Heart left ventricle (tissue), 16 donors: ENCODE measurements at regions not wholly inside any gene's neighbourhood (a gene's known extent, or its start where the extent isn't known, plus 50 kb on each side); places are given as distances from the start of the nearest gene placed in this dataset.

Experiments used
- ATAC-seq, 4 donors: fragments of 200-7000 bp; cut with Tn5 transposase; one replicate each; pipeline ENCODE4 v1.9.1; 2020 to 2022; ENCODE audit warnings: moderate library complexity in 4 of 4, mild to moderate bottlenecking in 3 of 4, moderate number of reproducible peaks in 1 of 4
- DNase-seq, 5 donors: peaks; one replicate each; pipeline ENCODE4 v3.0.0-alpha.2; 2020
- H3K27ac ChIP-seq, 12 donors: fragments of 200-600 bp; sonication (generic) in 4 of 12; one replicate each; pipeline versions ENCODE4 v1.5.0 to v1.8.0; 2016 to 2022; ENCODE audit warnings: mild to moderate bottlenecking in 2 of 12
- H3K27me3 ChIP-seq, 9 donors: fragments of 200-600 bp; sonication (generic) in 2 of 9; one replicate each; pipeline versions ENCODE4 v1.5.1 to v1.8.0; 2016 to 2022; ENCODE audit warnings: mild to moderate bottlenecking in 3 of 9
- H3K36me3 ChIP-seq, 9 donors: fragments of 200-600 bp; sonication (generic) in 2 of 9; one replicate each; pipeline versions ENCODE4 v1.5.0 to v1.8.0; 2018 to 2022; ENCODE audit warnings: mild to moderate bottlenecking in 2 of 9
- H3K4me1 ChIP-seq, 12 donors: fragments of 200-600 bp; sonication (generic) in 4 of 12; one replicate each; pipeline versions ENCODE4 v1.5.0 to v1.8.0; 2016 to 2022; ENCODE audit warnings: mild to moderate bottlenecking in 3 of 12
- H3K4me3 ChIP-seq, 12 donors: fragments of 200-600 bp; sonication (generic) in 4 of 12; one replicate each; pipeline versions ENCODE4 v1.5.0 to v1.8.0; 2017 to 2022; ENCODE audit warnings: mild to moderate bottlenecking in 9 of 12, moderate library complexity in 4 of 12
- H3K9me3 ChIP-seq, 12 donors: fragments of 200-600 bp; sonication (generic) in 4 of 12; one replicate each; pipeline versions ENCODE4 v1.5.0 to v1.8.0; 2016 to 2022; ENCODE audit warnings: mild to moderate bottlenecking in 1 of 12
- POLR2A ChIP-seq, 2 donors: fragments of 450-650 bp; IDR thresholded peaks; one replicate each; pipeline ENCODE4 v1.6.1; 2017; ENCODE audit warnings: antibody characterized with exemption in 2 of 2, mild to moderate bottlenecking in 2 of 2, moderate library complexity in 2 of 2
- WGBS, 4 donors: extraction: QIAGEN DNeasy Blood & Tissue Kit in 2 of 4; methylation state at CpG; one replicate each; pipeline versions ENCODE4 v1.1.5 to v1.1.7; 2013 to 2018; 5-methylcytosine and 5-hydroxymethylcytosine counted together
- intact Hi-C, 10 donors: fragments of 100-400 bp; cut with DNase I; formaldehyde crosslinking; loops; one replicate each; pipeline versions ENCODE4 v1.11.1 to v1.14.2; 2022
- TF ChIP-seq, protein P1 (sequence below), 12 donors: fragments of 200-600 bp; sonication (generic) in 4 of 12; IDR thresholded peaks; one replicate each; pipeline versions ENCODE4 v1.5.0 to v1.8.0; 2018 to 2022; ENCODE audit warnings: antibody characterized with exemption in 12 of 12, mild to moderate bottlenecking in 5 of 12
- donor health status: ischemic (EF 13 %, LVEDD 7.1; RV severe dilation, severe dysfunction).
- donor health status: healthy with polysubstance abuse.
- donor health status: DM: no; HTN: yes; CAD: no.
- donor health status: DM: no; HTN: no; CAD: no.
- donor health status: ischemic (EF 25% LVEDD 6.9; RV normal size, moderate dysfunction).
- donor health status: ischemic (EF 25% LVEDD 5.7; RV mildly dilated, moderate dysfunction).
- donor health status: healthy.
- donor health status: DM: yes; HTN: yes; CAD: no.
- donor health status: ischemic (EF 35%, LVEDD 5.7; RV mildly dilated, moderate dysfunction).
- donor health status: nonischemic (EF 11% LVEDD 7.7; RV severe dilation, severe dysfunction).
- donor health status: DM: yes; HTN: yes; CAD: no.
- donor health status: PGD.
- donor health status: ischemic (EF 29% LVEDD 5.4; RV normal size, mild dysfunction).
- donor health status: nonischemic (EF 23%, LVEDD 6.1; RV moderate dilation, normal function).

DNA sequence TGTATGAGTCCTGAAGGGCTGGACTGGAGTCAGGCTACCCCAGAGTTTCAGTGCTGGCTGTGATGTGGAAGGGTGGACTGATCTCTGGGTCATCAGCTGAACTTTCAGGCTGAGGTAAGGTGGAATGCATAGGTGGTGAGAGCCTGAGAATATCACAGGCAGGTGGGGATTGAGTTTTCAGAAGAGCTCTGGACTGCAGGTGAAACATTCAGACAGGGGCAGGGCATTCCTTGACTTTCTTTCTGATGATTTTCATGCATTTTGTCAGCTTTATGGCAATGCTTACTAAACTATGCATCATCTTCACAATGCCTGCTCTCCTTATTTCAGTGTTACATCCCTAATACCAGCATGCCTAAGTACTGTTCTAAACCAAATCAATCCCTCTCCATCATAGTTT lies 755.0 kb downstream of the KCNA4 start:
- H3K27ac ChIP-seq = no peak overlapping the region
- ATAC-seq (no peak), DNase-seq (no peak)
- no peaks in the 10 kb centered on the region for H3K27me3 ChIP-seq
- peaks cover 0 to 8% (median 0%) of the 10 kb centered on the region in 12 donors for H3K9me3 ChIP-seq
- TF ChIP-seq POLR2A (IDR thresholded peaks at IDR 0.05) = no peak
- TF ChIP-seq, protein P1, sequence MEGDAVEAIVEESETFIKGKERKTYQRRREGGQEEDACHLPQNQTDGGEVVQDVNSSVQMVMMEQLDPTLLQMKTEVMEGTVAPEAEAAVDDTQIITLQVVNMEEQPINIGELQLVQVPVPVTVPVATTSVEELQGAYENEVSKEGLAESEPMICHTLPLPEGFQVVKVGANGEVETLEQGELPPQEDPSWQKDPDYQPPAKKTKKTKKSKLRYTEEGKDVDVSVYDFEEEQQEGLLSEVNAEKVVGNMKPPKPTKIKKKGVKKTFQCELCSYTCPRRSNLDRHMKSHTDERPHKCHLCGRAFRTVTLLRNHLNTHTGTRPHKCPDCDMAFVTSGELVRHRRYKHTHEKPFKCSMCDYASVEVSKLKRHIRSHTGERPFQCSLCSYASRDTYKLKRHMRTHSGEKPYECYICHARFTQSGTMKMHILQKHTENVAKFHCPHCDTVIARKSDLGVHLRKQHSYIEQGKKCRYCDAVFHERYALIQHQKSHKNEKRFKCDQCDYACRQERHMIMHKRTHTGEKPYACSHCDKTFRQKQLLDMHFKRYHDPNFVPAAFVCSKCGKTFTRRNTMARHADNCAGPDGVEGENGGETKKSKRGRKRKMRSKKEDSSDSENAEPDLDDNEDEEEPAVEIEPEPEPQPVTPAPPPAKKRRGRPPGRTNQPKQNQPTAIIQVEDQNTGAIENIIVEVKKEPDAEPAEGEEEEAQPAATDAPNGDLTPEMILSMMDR (IDR thresholded peaks at IDR 0.05) = no peak
- intact Hi-C loops = loop anchor here in 1 of 10 donors (2.0 kb wide), 1 partner anchor 49 kb away; no protein-coding TSS in a partner anchor
- H3K4me3 ChIP-seq = no peak overlapping the region
- H3K4me1 ChIP-seq = no peaks in the 10 kb centered on the region
- no peaks in the 10 kb centered on the region for H3K36me3 ChIP-seq

DNA sequence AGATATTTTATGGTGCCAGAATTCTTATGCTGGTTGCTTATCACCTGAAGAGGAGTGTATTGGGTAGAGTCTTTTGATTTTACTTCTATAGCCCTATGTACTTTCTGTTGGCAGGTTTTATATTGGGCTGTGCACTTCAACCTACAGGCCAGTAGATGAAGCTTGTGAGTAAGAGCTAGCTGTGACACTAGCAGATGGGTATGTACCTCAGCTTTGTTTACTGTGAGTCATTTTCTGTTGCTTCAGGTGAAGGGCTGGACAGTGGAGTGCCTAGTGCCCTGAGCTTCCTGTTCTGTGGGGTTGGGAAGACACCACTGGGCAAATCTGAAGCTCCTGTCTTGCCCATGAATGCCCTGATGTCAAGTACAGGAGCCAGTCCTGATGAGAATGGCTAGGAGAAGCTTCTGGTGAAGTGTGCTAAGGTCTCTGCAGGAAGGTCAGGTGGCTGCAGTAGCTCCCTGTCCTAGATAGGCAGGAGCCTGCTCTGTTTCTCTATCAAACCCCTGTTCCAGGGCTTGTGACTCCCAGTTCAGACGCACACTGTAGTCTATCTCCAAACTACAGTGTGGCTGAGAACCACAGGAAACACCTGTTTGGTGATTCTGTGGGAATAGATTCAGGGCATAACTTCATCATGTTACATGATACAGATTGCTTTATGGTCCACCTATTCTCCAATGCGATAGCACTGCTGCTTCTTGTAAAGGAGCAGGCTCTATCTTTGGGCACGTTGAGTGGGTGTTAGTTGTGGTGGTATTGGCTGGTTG lies 755.7 kb downstream of the KCNA4 start:
- Histone ChIP-seq H3K4me1 (no peaks in the 10 kb centered on the region), H3K27ac (no peak overlapping the region), H3K27me3 (no peaks in the 10 kb centered on the region), H3K4me3 (no peak overlapping the region), H3K9me3 (peaks cover 0 to 8% (median 0%) of the 10 kb centered on the region in 12 donors), H3K36me3 (no peaks in the 10 kb centered on the region)
- TF ChIP-seq, protein P1 (IDR thresholded peaks at IDR 0.05) = no peak
- TF ChIP-seq POLR2A (IDR thresholded peaks at IDR 0.05) = no peak
- DNase-seq (no peak), ATAC-seq (no peak)
- intact Hi-C loops = loop anchor here in 1 of 10 donors (2.0 kb wide), 1 partner anchor 50 kb away; no protein-coding TSS in a partner anchor
- WGBS, 4 donors = 75 to 90% (median 77%) methylated on average over 3 of the region's 3 CpGs

DNA sequence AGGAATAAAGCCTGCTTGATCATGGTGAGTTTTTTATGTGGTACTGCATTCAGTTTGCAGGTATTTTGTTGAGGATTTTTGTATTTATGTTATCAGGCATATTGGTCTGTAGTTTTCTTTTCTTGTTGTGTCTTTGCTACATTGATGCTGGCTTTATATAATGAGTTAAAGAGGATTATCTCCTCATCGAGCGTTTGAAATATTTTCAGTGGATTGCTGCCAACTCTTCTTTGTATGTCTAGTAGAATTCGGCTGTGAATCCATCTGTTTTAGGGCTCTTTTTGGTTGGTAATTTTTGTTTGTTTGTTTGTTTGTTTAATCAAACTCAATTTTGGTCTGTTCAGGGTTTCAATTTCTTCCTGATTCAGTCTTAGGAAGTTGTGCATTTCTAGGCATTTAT lies 758.4 kb downstream of the KCNA4 start:
- intact Hi-C loops = no loop called here
- Histone ChIP-seq H3K27me3 (no peaks in the 10 kb centered on the region), H3K27ac (no peak overlapping the region), H3K36me3 (no peaks in the 10 kb centered on the region), H3K9me3 (peaks cover 0 to 8% (median 0%) of the 10 kb centered on the region in 12 donors), H3K4me1 (no peaks in the 10 kb centered on the region), H3K4me3 (no peak overlapping the region)
- 41 to 55% (median 50%) methylated on average over 3 of the region's 3 CpGs for WGBS, 4 donors
- TF ChIP-seq, protein P1 (IDR thresholded peaks at IDR 0.05) = no peak
- TF ChIP-seq POLR2A (IDR thresholded peaks at IDR 0.05) = no peak
- ATAC-seq (no peak), DNase-seq (no peak)

DNA sequence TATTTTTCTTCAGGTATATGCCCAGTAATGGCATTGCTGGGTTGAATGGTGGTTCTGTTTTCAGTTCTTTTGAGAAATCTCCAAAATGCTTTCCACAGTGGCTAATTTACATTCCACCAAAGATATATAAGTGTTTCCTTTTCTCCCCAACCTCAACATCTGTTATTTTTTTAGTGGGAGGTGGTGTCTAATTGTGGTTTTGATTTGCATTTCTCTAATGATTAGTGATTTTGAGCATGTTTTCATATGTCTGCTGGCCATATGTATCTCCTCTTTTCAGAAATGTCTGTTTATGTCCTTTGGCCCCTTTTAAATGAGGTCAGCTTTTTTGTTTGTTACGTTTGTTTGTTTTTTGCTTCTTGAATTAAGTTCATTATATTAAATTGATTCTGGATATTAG lies 760.2 kb downstream of the KCNA4 start:
- TF ChIP-seq POLR2A (IDR thresholded peaks at IDR 0.05) = no peak
- TF ChIP-seq, protein P1 (IDR thresholded peaks at IDR 0.05) = no peak
- ATAC-seq = no peak

More for the DNA sequence above, 760.2 kb downstream of the KCNA4 start:
- no peak overlapping the region for H3K27ac ChIP-seq
- no peaks in the 10 kb centered on the region for H3K36me3 ChIP-seq
- 0 to 2% (median 1%) methylated on average over 1 of the region's 1 CpG for WGBS, 4 donors
- intact Hi-C loops = no loop called here
- no peaks in the 10 kb centered on the region for H3K4me1 ChIP-seq
- H3K4me3 ChIP-seq = no peak overlapping the region
- no peaks in the 10 kb centered on the region for H3K27me3 ChIP-seq
- peaks cover 0 to 8% (median 0%) of the 10 kb centered on the region in 12 donors for H3K9me3 ChIP-seq
- no peak for DNase-seq
